H1 (cell line): ENCODE measurements at regions not wholly inside any gene's neighbourhood (a gene's known extent, or its start where the extent isn't known, plus 50 kb on each side); places are given as distances from the start of the nearest gene placed in this dataset.

Source experiments
- CTCF ChIA-PET: fragments of 300-600 bp; sonication (Branson Sonifier 250); formaldehyde crosslinking; loops from one replicate; lab custom pipeline; 2021; ENCODE audit not compliant: partially characterized antibody; lab: Charles Lee
- POLR2A ChIA-PET: fragments of 300-600 bp; sonication (Branson Sonifier 250); formaldehyde crosslinking; loops from one replicate; lab custom pipeline; 2021; ENCODE audit warnings: inconsistent platforms; ENCODE audit not compliant: partially characterized antibody; lab: Charles Lee
- DNase-seq, 2 experiments: peaks; one replicate each; pipeline versions ENCODE4 v3.0.0 to v3.0.0-alpha.2; 2010 to 2022; ENCODE audit warnings: low spot score in 2 of 2, low read depth in 1 of 2, mixed read lengths in 1 of 2
- FAIRE-seq: peaks from 2 replicates; lab custom pipeline; 2011; peaks lifted over from hg19 to GRCh38; lab: Jason Lieb, UNC
- H2AFZ ChIP-seq: 2 replicates; pipeline ENCODE4 v1.8.1; 2012; ENCODE audit warnings: low read length, inconsistent platforms
- H2AK5ac ChIP-seq: 2 replicates; pipeline ENCODE4 v1.6.1; 2013; ENCODE audit warnings: low read depth, low read length
- H2BK120ac ChIP-seq: replicated peaks from 2 replicates; pipeline ENCODE3; 2013; ENCODE audit warnings: low read depth, low read length, inconsistent platforms
- H2BK12ac ChIP-seq: 2 replicates; pipeline ENCODE4 v1.6.1; 2013; ENCODE audit warnings: low read depth, low read length
- H2BK15ac ChIP-seq: 2 replicates; pipeline ENCODE4 v1.6.1; 2013; ENCODE audit warnings: low read length
- H2BK20ac ChIP-seq: 2 replicates; pipeline ENCODE4 v1.6.1; 2013; ENCODE audit warnings: low read length
- H2BK5ac ChIP-seq: 2 replicates; pipeline ENCODE4 v1.6.1; 2013; ENCODE audit warnings: low read depth, low read length
- H3K14ac ChIP-seq: 2 replicates; pipeline ENCODE4 v1.6.1; 2013; ENCODE audit warnings: inconsistent platforms; ENCODE audit not compliant: insufficient read length
- H3K18ac ChIP-seq: 2 replicates; pipeline ENCODE4 v1.6.1; 2013; ENCODE audit warnings: low read length; ENCODE audit errors: extremely low read depth
- H3K23ac ChIP-seq: 2 replicates; pipeline ENCODE4 v1.6.1; 2013; ENCODE audit warnings: inconsistent platforms; ENCODE audit not compliant: insufficient read length
- H3K23me2 ChIP-seq: 2 replicates; pipeline ENCODE4 v1.6.1; 2013; ENCODE audit warnings: low read depth, low read length
- H3K27ac ChIP-seq: 2 replicates; pipeline ENCODE4 v1.6.1; 2011; ENCODE audit warnings: low read depth, low read length, inconsistent platforms
- H3K27me3 ChIP-seq, 4 experiments: replicated peaks in 1 of 4; 1 replicate in 1 of 4; 2 replicates in 3 of 4; pipeline versions ENCODE4 v1.6.1 to v1.8.1; 2011 to 2013; ENCODE audit warnings: low read length in 3 of 4, mild to moderate bottlenecking in 3 of 4, inconsistent platforms in 2 of 4, mixed read lengths in 2 of 4, moderate library complexity in 1 of 4; ENCODE audit not compliant: control insufficient read depth in 3 of 4, insufficient read depth in 3 of 4; ENCODE audit errors: extremely low read depth in 1 of 4
- H3K36me3 ChIP-seq, 4 experiments: 2 replicates each; pipeline versions ENCODE4 v1.6.1 to v1.8.1; 2011 to 2013; ENCODE audit warnings: mild to moderate bottlenecking in 4 of 4, low read length in 3 of 4, moderate library complexity in 2 of 4, control low read depth in 1 of 4, inconsistent platforms in 1 of 4; ENCODE audit not compliant: insufficient read depth in 4 of 4, control insufficient read depth in 2 of 4
- H3K4ac ChIP-seq: replicated peaks from 2 replicates; pipeline ENCODE3; 2013; ENCODE audit warnings: low read length, low read depth, mixed read lengths, inconsistent platforms; ENCODE audit not compliant: insufficient read length
- H3K4me1 ChIP-seq, 4 experiments: replicated peaks in 1 of 4; 1 replicate in 1 of 4; 2 replicates in 3 of 4; pipeline versions ENCODE4 v1.6.1 to v1.8.1; 2011 to 2013; ENCODE audit warnings: low read length in 3 of 4, inconsistent platforms in 2 of 4, mixed read lengths in 1 of 4; ENCODE audit not compliant: insufficient read depth in 4 of 4, control insufficient read depth in 3 of 4
- H3K4me2 ChIP-seq, 2 experiments: 2 replicates each; pipeline versions ENCODE4 v1.6.1 to v1.8.1; 2011 to 2013; ENCODE audit warnings: low read depth in 2 of 2, low read length in 2 of 2, control low read depth in 1 of 2, inconsistent platforms in 1 of 2, mild to moderate bottlenecking in 1 of 2; ENCODE audit not compliant: insufficient read depth in 1 of 2
- H3K4me3 ChIP-seq, 4 experiments: fragments of 200-600, 300-600 bp in 1 of 4; sonication (generic), shearing (Covaris generic), sonication (Bioruptor Twin) in 1 of 4; 2 replicates each; pipeline versions ENCODE4 v1.5.1 to v1.8.1; 2011 to 2016; ENCODE audit warnings: low read length in 4 of 4, low read depth in 3 of 4, control low read depth in 2 of 4, inconsistent platforms in 2 of 4, mild to moderate bottlenecking in 2 of 4, mixed read lengths in 1 of 4, moderate library complexity in 1 of 4; ENCODE audit not compliant: insufficient read depth in 2 of 4; ENCODE audit errors: extremely low read depth in 1 of 4
- H3K56ac ChIP-seq: replicated peaks from 2 replicates; pipeline ENCODE3; 2013; ENCODE audit warnings: low read depth, mild to moderate bottlenecking, mixed read lengths, low read length, inconsistent platforms; ENCODE audit not compliant: insufficient read length
- H3K79me1 ChIP-seq: 2 replicates; pipeline ENCODE4 v1.6.1; 2013; ENCODE audit warnings: low read depth, low read length, control low read depth
- H3K79me2 ChIP-seq, 2 experiments: 2 replicates each; pipeline versions ENCODE4 v1.6.1 to v1.8.1; 2012 to 2013; ENCODE audit warnings: low read length in 2 of 2, mild to moderate bottlenecking in 2 of 2, inconsistent platforms in 1 of 2; ENCODE audit not compliant: insufficient read depth in 2 of 2, control insufficient read depth in 1 of 2
- H3K9ac ChIP-seq, 4 experiments: replicated peaks in 1 of 4; 1 replicate in 1 of 4; 2 replicates in 3 of 4; pipeline versions ENCODE4 v1.6.1 to v1.8.1; 2011 to 2013; ENCODE audit warnings: low read depth in 3 of 4, low read length in 3 of 4, control low read depth in 2 of 4, mild to moderate bottlenecking in 2 of 4, moderate library complexity in 2 of 4, inconsistent platforms in 1 of 4; ENCODE audit errors: extremely low read depth in 1 of 4
- H3K9me3 ChIP-seq, 2 experiments: 2 replicates each; pipeline versions ENCODE4 v1.6.1 to v1.8.1; 2012 to 2013; ENCODE audit warnings: mild to moderate bottlenecking in 2 of 2, moderate library complexity in 2 of 2, control low read depth in 1 of 2, inconsistent platforms in 1 of 2, low read depth in 1 of 2, low read length in 1 of 2, mixed read lengths in 1 of 2; ENCODE audit not compliant: insufficient read depth in 2 of 2
- H4K20me1 ChIP-seq, 2 experiments: replicated peaks in 1 of 2; 2 replicates each; pipeline versions ENCODE3 to v1.8.1; 2011 to 2013; ENCODE audit warnings: inconsistent platforms in 2 of 2, low read length in 2 of 2, mild to moderate bottlenecking in 1 of 2; ENCODE audit not compliant: insufficient read depth in 2 of 2, control insufficient read depth in 1 of 2
- H4K5ac ChIP-seq: 2 replicates; pipeline ENCODE4 v1.6.1; 2013; ENCODE audit warnings: low read length, low read depth, mixed read lengths, inconsistent platforms; ENCODE audit not compliant: insufficient read length
- H4K8ac ChIP-seq: 2 replicates; pipeline ENCODE4 v1.8.0; 2013; ENCODE audit warnings: mild to moderate bottlenecking, moderate library complexity, low read length, inconsistent platforms; ENCODE audit not compliant: insufficient read depth; ENCODE audit errors: extremely low read depth
- H4K91ac ChIP-seq: replicated peaks from 2 replicates; pipeline ENCODE3; 2013; ENCODE audit warnings: low read length, mixed read lengths, inconsistent platforms; ENCODE audit not compliant: insufficient read length
- CBX8 ChIP-seq: fragments of 300-800, 300-1000 bp; sonication (generic); IDR thresholded peaks from 2 replicates; pipeline ENCODE4 v1.7.1; 2016; ENCODE audit warnings: low read depth, low read length, borderline replicate concordance
- CTBP2 ChIP-seq: IDR thresholded peaks from 2 replicates; pipeline ENCODE4 v1.7.0; 2011; ENCODE audit warnings: borderline replicate concordance, mild to moderate bottlenecking, moderate library complexity, mixed read lengths, low read length; ENCODE audit not compliant: insufficient read depth, insufficient read length
- JUN ChIP-seq: IDR thresholded peaks from 2 replicates; pipeline ENCODE4 v1.6.1; 2011; ENCODE audit warnings: low read depth, mild to moderate bottlenecking, improper control_type of control experiment, low read length
- NRF1 ChIP-seq: IDR thresholded peaks from 2 replicates; pipeline ENCODE4 v1.6.1; 2011; ENCODE audit warnings: mild to moderate bottlenecking, low read depth, low read length, improper control_type of control experiment
- WGBS, 2 experiments: shearing (Covaris generic) in 1 of 2; methylation state at CpG; one replicate each; pipeline versions ENCODE4 v1.1.6 to v1.1.7; 2013 to 2015; ENCODE audit warnings: low lambda C conversion rate in 2 of 2, mixed read lengths in 2 of 2, inconsistent platforms in 1 of 2, low coverage in 1 of 2, missing lambda C conversion rate in 1 of 2; ENCODE audit not compliant: insufficient replicate concordance in 2 of 2, insufficient coverage in 1 of 2, insufficient read length in 1 of 2; ENCODE audit errors: extremely low coverage in 1 of 2, missing lambda C conversion rate in 1 of 2; 5-methylcytosine and 5-hydroxymethylcytosine counted together

- Histone ChIP-seq H2BK12ac (no peak overlapping the region), H4K91ac (no peak overlapping the region), H3K36me3 (no peaks in the 10 kb centered on the region), H3K27me3 (no peaks in the 10 kb centered on the region), H3K23ac (no peak overlapping the region), H2BK120ac (no peak overlapping the region), H3K14ac (no peak overlapping the region), H4K8ac (no peak overlapping the region), H2AFZ (no peak overlapping the region), H4K20me1 (no peaks in the 10 kb centered on the region), H3K18ac (no peak overlapping the region), H3K56ac (no peak overlapping the region), H3K4me1 (no peaks in the 10 kb centered on the region), H3K9ac (no peak overlapping the region), H3K79me1 (no peaks in the 10 kb centered on the region), H3K27ac (no peak overlapping the region), H3K9me3 (no peaks in the 10 kb centered on the region), H2BK5ac (no peak overlapping the region), H3K4me2 (no peak overlapping the region), H2AK5ac (no peak overlapping the region), H2BK15ac (no peak overlapping the region), H4K5ac (no peak overlapping the region), H3K4me3 (no peak overlapping the region), H3K4ac (no peak overlapping the region), H3K79me2 (no peaks in the 10 kb centered on the region)
- FAIRE-seq (no peak), DNase-seq (no peak)
- POLR2A ChIA-PET: no interaction called here
- 97% methylated on average over 3 of the region's 3 CpGs; no CpG with 5 or more reads in 1 of the 2 experiments for WGBS, 2 experiments
- CTCF ChIA-PET: interaction anchor here (1.3 to 1.6 kb wide), 2 partner anchors 9 to 11 kb away, joined by 3 to 5 read pairs; no protein-coding TSS in a partner anchor
- TF ChIP-seq JUN: no peak
- no peak for TF ChIP-seq NRF1
- no peak for TF ChIP-seq CBX8
- no peak for TF ChIP-seq CTBP2
- TF ChIP-seq, all 59 proteins: peak for 0
- Histone ChIP-seq H2BK20ac (no peak overlapping the region), H3K23me2 (no peaks in the 10 kb centered on the region)
Observed at GRCh38 chr15:36438499-36438898, 140.9 kb upstream of the CDIN1 start.
